Rectal smooth muscle tissue (tissue), 1 donor: ENCODE measurements at regions not wholly inside any gene's neighbourhood (a gene's known extent, or its start where the extent isn't known, plus 50 kb on each side); places are given as distances from the start of the nearest gene placed in this dataset.

Source experiments
- H3K27ac ChIP-seq: one replicate; pipeline ENCODE4 v1.7.0; 2013; ENCODE audit warnings: low read depth, low read length, inconsistent platforms
- H3K27me3 ChIP-seq: one replicate; pipeline ENCODE4 v1.7.0; 2013; ENCODE audit warnings: low read length; ENCODE audit not compliant: control insufficient read depth, insufficient read depth
- H3K36me3 ChIP-seq: one replicate; pipeline ENCODE4 v1.7.0; 2013; ENCODE audit warnings: low read length; ENCODE audit not compliant: control insufficient read depth, insufficient read depth
- H3K4me1 ChIP-seq: one replicate; pipeline ENCODE4 v1.7.0; 2013; ENCODE audit warnings: low read length; ENCODE audit not compliant: control insufficient read depth, insufficient read depth
- H3K4me3 ChIP-seq: one replicate; pipeline ENCODE4 v1.7.0; 2013; ENCODE audit warnings: low read length
- H3K9ac ChIP-seq: one replicate; pipeline ENCODE4 v1.7.0; 2013; ENCODE audit warnings: low read length

- no peaks in the 10 kb centered on the region for H3K4me1 ChIP-seq
- H3K27ac ChIP-seq: no peak overlapping the region
- no peak overlapping the region for H3K9ac ChIP-seq
- H3K36me3 ChIP-seq: no peaks in the 10 kb centered on the region
- H3K4me3 ChIP-seq: no peak overlapping the region
- H3K27me3 ChIP-seq: no peaks in the 10 kb centered on the region
Observed at GRCh38 chr6:122130518-122130917, 268.9 kb upstream of the HSF2 start.

- H3K4me3 ChIP-seq: no peak overlapping the region
- H3K9ac ChIP-seq: no peak overlapping the region
- no peaks in the 10 kb centered on the region for H3K4me1 ChIP-seq
- no peaks in the 10 kb centered on the region for H3K27me3 ChIP-seq
- H3K36me3 ChIP-seq: no peaks in the 10 kb centered on the region
- H3K27ac ChIP-seq: no peak overlapping the region
Observed at GRCh38 chr6:122136386-122136785, 263.1 kb upstream of the HSF2 start.

- H3K36me3 ChIP-seq: no peaks in the 10 kb centered on the region
- no peak overlapping the region for H3K27ac ChIP-seq
- no peak overlapping the region for H3K9ac ChIP-seq
- H3K27me3 ChIP-seq: no peaks in the 10 kb centered on the region
- no peak overlapping the region for H3K4me3 ChIP-seq
- no peaks in the 10 kb centered on the region for H3K4me1 ChIP-seq
Observed at GRCh38 chr6:122140031-122140430, 259.4 kb upstream of the HSF2 start.

GRCh38 chr6:122141246-122141645 lies 258.2 kb upstream of the HSF2 start:
- H3K4me3 ChIP-seq: no peak overlapping the region
- no peaks in the 10 kb centered on the region for H3K36me3 ChIP-seq
- no peak overlapping the region for H3K27ac ChIP-seq
- no peaks in the 10 kb centered on the region for H3K27me3 ChIP-seq
- H3K9ac ChIP-seq: no peak overlapping the region
- H3K4me1 ChIP-seq: no peaks in the 10 kb centered on the region

GRCh38 chr6:122143813-122144601 lies 255.4 kb upstream of the HSF2 start:
- H3K4me3 ChIP-seq: no peak overlapping the region
- no peak overlapping the region for H3K27ac ChIP-seq
- H3K27me3 ChIP-seq: no peaks in the 10 kb centered on the region
- H3K9ac ChIP-seq: no peak overlapping the region
- H3K4me1 ChIP-seq: no peaks in the 10 kb centered on the region
- H3K36me3 ChIP-seq: no peaks in the 10 kb centered on the region

GRCh38 chr6:122145246-122145645 lies 254.2 kb upstream of the HSF2 start:
- Histone ChIP-seq H3K9ac (no peak overlapping the region), H3K36me3 (no peaks in the 10 kb centered on the region), H3K27me3 (no peaks in the 10 kb centered on the region), H3K4me1 (no peaks in the 10 kb centered on the region), H3K27ac (no peak overlapping the region), H3K4me3 (no peak overlapping the region)

- H3K27me3 ChIP-seq: no peaks in the 10 kb centered on the region
- H3K9ac ChIP-seq: no peak overlapping the region
- H3K4me3 ChIP-seq: no peak overlapping the region
- no peak overlapping the region for H3K27ac ChIP-seq
- no peaks in the 10 kb centered on the region for H3K4me1 ChIP-seq
- no peaks in the 10 kb centered on the region for H3K36me3 ChIP-seq
Observed at GRCh38 chr6:122145741-122146240, 253.7 kb upstream of the HSF2 start.

GRCh38 chr6:122147291-122147690 lies 252.2 kb upstream of the HSF2 start:
- Histone ChIP-seq H3K9ac (no peak overlapping the region), H3K4me3 (no peak overlapping the region), H3K27ac (no peak overlapping the region)

GRCh38 chr6:122151066-122151465 lies 248.4 kb upstream of the HSF2 start:
- no peak overlapping the region for H3K4me3 ChIP-seq
- no peak overlapping the region for H3K27ac ChIP-seq
- H3K27me3 ChIP-seq: no peaks in the 10 kb centered on the region
- H3K36me3 ChIP-seq: no peaks in the 10 kb centered on the region
- H3K9ac ChIP-seq: no peak overlapping the region
- no peaks in the 10 kb centered on the region for H3K4me1 ChIP-seq

More at GRCh38 chr6:122147291-122147690, 252.2 kb upstream of the HSF2 start:
- Histone ChIP-seq H3K4me1 (no peaks in the 10 kb centered on the region), H3K27me3 (no peaks in the 10 kb centered on the region), H3K36me3 (no peaks in the 10 kb centered on the region)

GRCh38 chr6:122151763-122152162 lies 247.7 kb upstream of the HSF2 start:
- Histone ChIP-seq H3K4me3 (no peak overlapping the region), H3K9ac (no peak overlapping the region), H3K4me1 (no peaks in the 10 kb centered on the region), H3K27me3 (no peaks in the 10 kb centered on the region), H3K27ac (no peak overlapping the region), H3K36me3 (no peaks in the 10 kb centered on the region)

GRCh38 chr6:122153557-122153956 lies 245.9 kb upstream of the HSF2 start:
- H3K27me3 ChIP-seq: no peaks in the 10 kb centered on the region
- H3K27ac ChIP-seq: no peak overlapping the region
- H3K9ac ChIP-seq: no peak overlapping the region

GRCh38 chr6:122154155-122154554 lies 245.3 kb upstream of the HSF2 start:
- no peak overlapping the region for H3K27ac ChIP-seq
- H3K9ac ChIP-seq: no peak overlapping the region
- no peak overlapping the region for H3K4me3 ChIP-seq

More at GRCh38 chr6:122153557-122153956, 245.9 kb upstream of the HSF2 start:
- H3K36me3 ChIP-seq: no peaks in the 10 kb centered on the region
- no peak overlapping the region for H3K4me3 ChIP-seq
- H3K4me1 ChIP-seq: no peaks in the 10 kb centered on the region

More at GRCh38 chr6:122154155-122154554, 245.3 kb upstream of the HSF2 start:
- Histone ChIP-seq H3K36me3 (no peaks in the 10 kb centered on the region), H3K27me3 (no peaks in the 10 kb centered on the region), H3K4me1 (no peaks in the 10 kb centered on the region)
